SK-N-SH (cell line): ENCODE measurements at regions not wholly inside any gene's neighbourhood (a gene's known extent, or its start where the extent isn't known, plus 50 kb on each side); places are given as distances from the start of the nearest gene placed in this dataset.

Experiments used
- CTCF ChIA-PET: fragments of 300-600, 350-600 bp; formaldehyde crosslinking; extraction: SDS; loops from one replicate; lab custom pipeline; 2021; lab: Yijun Ruan, JAX
- POLR2A ChIA-PET: fragments of 350-600 bp; sonication (Branson Sonifier 250); formaldehyde crosslinking; extraction: SDS; loops from one replicate; lab custom pipeline; 2020; ENCODE audit warnings: antibody characterized with exemption, inconsistent platforms; lab: Yijun Ruan, JAX
- DNase-seq: peaks from one replicate; pipeline ENCODE4 v3.0.0; 2012
- H2AFZ ChIP-seq: fragments of 200-600 bp; sonication (generic); 2 replicates; pipeline ENCODE4 v1.8.1; 2016; ENCODE audit warnings: antibody characterized with exemption, mild to moderate bottlenecking, low read depth
- H3F3A ChIP-seq: fragments of 200-600 bp; sonication (generic); replicated peaks from 2 replicates; pipeline ENCODE3; 2016; ENCODE audit warnings: antibody characterized with exemption, mild to moderate bottlenecking; ENCODE audit not compliant: insufficient read depth
- H3K27ac ChIP-seq, 2 experiments: fragments of 200-500 bp in 1 of 2; fragments of 200-600 bp in 1 of 2; sonication (Bioruptor generic) in 1 of 2; sonication (generic), shearing (Covaris generic) in 1 of 2; 2 replicates each; pipeline versions ENCODE4 v1.5.1 to v1.6.1; 2014 to 2016; ENCODE audit warnings: low read depth in 2 of 2, inconsistent platforms in 1 of 2, low read length in 1 of 2, mild to moderate bottlenecking in 1 of 2, mixed read lengths in 1 of 2
- H3K27me3 ChIP-seq: fragments of 200-600 bp; sonication (generic), shearing (Covaris generic); 2 replicates; pipeline ENCODE4 v1.6.1; 2016; ENCODE audit warnings: mixed run types; ENCODE audit not compliant: insufficient read depth
- H3K36me3 ChIP-seq, 2 experiments: fragments of 200-500 bp in 1 of 2; fragments of 200-600 bp in 1 of 2; sonication (Bioruptor generic) in 1 of 2; sonication (generic) in 1 of 2; replicated peaks in 1 of 2; 2 replicates each; pipeline versions ENCODE3 to v1.5.1; 2014 to 2016; ENCODE audit warnings: low read length in 1 of 2, mild to moderate bottlenecking in 1 of 2; ENCODE audit not compliant: insufficient read depth in 2 of 2, control insufficient read depth in 1 of 2
- H3K4me1 ChIP-seq, 2 experiments: fragments of 200-500 bp in 1 of 2; fragments of 200-600 bp in 1 of 2; sonication (Bioruptor generic) in 1 of 2; sonication (generic), shearing (Covaris generic) in 1 of 2; 2 replicates each; pipeline versions ENCODE4 v1.5.1 to v1.6.1; 2014 to 2016; ENCODE audit warnings: low read depth in 1 of 2, low read length in 1 of 2, mixed run types in 1 of 2; ENCODE audit not compliant: insufficient read depth in 2 of 2, control insufficient read depth in 1 of 2
- H3K4me2 ChIP-seq: fragments of 200-600 bp; sonication (generic), shearing (Covaris generic); 2 replicates; pipeline ENCODE4 v1.6.1; 2017; ENCODE audit warnings: mixed run types
- H3K4me3 ChIP-seq, 2 experiments: fragments of 200-500 bp in 1 of 2; fragments of 200-600 bp in 1 of 2; sonication (Bioruptor generic) in 1 of 2; sonication (generic), shearing (Covaris generic) in 1 of 2; 2 replicates each; pipeline versions ENCODE4 v1.5.1 to v1.8.1; 2014 to 2016; ENCODE audit warnings: low read depth in 2 of 2, inconsistent platforms in 1 of 2, low read length in 1 of 2, mild to moderate bottlenecking in 1 of 2, mixed read lengths in 1 of 2, moderate library complexity in 1 of 2
- H3K79me2 ChIP-seq: fragments of 200-600 bp; sonication (generic); 2 replicates; pipeline ENCODE4 v1.8.1; 2017; ENCODE audit warnings: mild to moderate bottlenecking; ENCODE audit not compliant: insufficient read depth
- H3K9ac ChIP-seq: fragments of 200-600 bp; sonication (generic); 2 replicates; pipeline ENCODE4 v1.6.1; 2017; ENCODE audit warnings: mixed run types
- H3K9me2 ChIP-seq: fragments of 200-600 bp; sonication (generic); 2 replicates; pipeline ENCODE4 v1.6.1; 2017; ENCODE audit warnings: mixed run types
- H3K9me3 ChIP-seq: fragments of 200-600 bp; sonication (generic); 2 replicates; pipeline ENCODE4 v1.6.1; 2017; ENCODE audit warnings: mixed run types, mild to moderate bottlenecking, moderate library complexity
- H4K20me1 ChIP-seq: fragments of 200-600 bp; sonication (generic); 2 replicates; pipeline ENCODE4 v1.6.1; 2017; ENCODE audit warnings: mild to moderate bottlenecking, mixed run types; ENCODE audit not compliant: insufficient read depth
- CHD2 ChIP-seq: fragments of 150-350 bp; IDR thresholded peaks from 2 replicates; pipeline ENCODE4 v1.6.1; 2018; ENCODE audit warnings: low read length; ENCODE audit not compliant: partially characterized antibody
- GATA2 ChIP-seq: sonication (generic); formaldehyde crosslinking; IDR thresholded peaks from 2 replicates; pipeline ENCODE4 v1.5.0; 2020; ENCODE audit warnings: mild to moderate bottlenecking, missing genetic modification reagents
- MEF2A ChIP-seq: IDR thresholded peaks from 2 replicates; pipeline ENCODE4 v1.4.0; 2012; ENCODE audit warnings: low read depth, borderline replicate concordance
- MXI1 ChIP-seq: IDR thresholded peaks from 2 replicates; pipeline ENCODE4 v1.6.1; 2012; ENCODE audit warnings: mild to moderate bottlenecking, low read depth, low read length, improper control_type of control experiment
- NFIC ChIP-seq: IDR thresholded peaks from 2 replicates; pipeline ENCODE4 v1.4.0; 2012; ENCODE audit warnings: borderline replicate concordance
- SIN3A ChIP-seq: IDR thresholded peaks from 2 replicates; pipeline ENCODE4 v1.6.1; 2012; ENCODE audit warnings: low read depth, mild to moderate bottlenecking, low read length, moderate library complexity, borderline replicate concordance
- TEAD4 ChIP-seq: IDR thresholded peaks from 2 replicates; pipeline ENCODE4 v1.4.0; 2012; ENCODE audit warnings: mild to moderate bottlenecking, borderline replicate concordance; ENCODE audit not compliant: insufficient read depth
- WGBS: methylation state at CpG from one replicate; pipeline ENCODE4 v1.1.6; 2017; ENCODE audit warnings: low lambda C conversion rate; 5-methylcytosine and 5-hydroxymethylcytosine counted together
- TF ChIP-seq, protein P1 (sequence below): fragments of 150-350 bp; IDR thresholded peaks from 2 replicates; pipeline ENCODE4 v1.6.1; 2017; ENCODE audit warnings: antibody characterized with exemption, low read length, low read depth, borderline replicate concordance
- TF ChIP-seq, protein P2 (sequence below): IDR thresholded peaks from 2 replicates; pipeline ENCODE4; 2012
- TF ChIP-seq, protein P3 (sequence below): IDR thresholded peaks from 2 replicates; pipeline ENCODE4 v1.4.0; 2012; ENCODE audit warnings: low read depth
- TF ChIP-seq, protein P4 (sequence below): fragments of 150-350 bp; IDR thresholded peaks from 2 replicates; pipeline ENCODE4 v1.6.1; 2016; ENCODE audit warnings: mild to moderate bottlenecking, low read depth, low read length

DNA sequence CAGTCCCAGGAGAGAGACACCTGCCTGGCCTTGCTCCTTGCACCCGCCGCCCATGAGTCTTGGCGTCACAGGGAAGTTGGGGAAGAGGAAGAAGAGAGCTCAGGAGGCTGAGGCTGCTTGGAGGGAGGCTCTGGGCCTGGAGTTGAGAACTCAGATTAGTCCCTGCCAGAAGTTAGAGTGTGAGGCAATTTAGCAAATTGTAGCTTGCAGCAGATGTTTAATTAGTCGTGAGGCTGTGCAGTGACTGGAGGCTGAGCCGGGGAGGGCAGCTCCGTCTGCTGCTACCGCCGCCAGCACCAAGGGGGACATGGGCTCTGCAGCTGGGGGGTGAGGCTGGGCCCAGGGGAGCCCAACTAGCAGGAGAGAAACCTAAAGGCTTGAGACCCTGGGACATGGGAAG lies 738.3 kb upstream of the EEF2KMT start (continued):
- TF ChIP-seq, protein P1, sequence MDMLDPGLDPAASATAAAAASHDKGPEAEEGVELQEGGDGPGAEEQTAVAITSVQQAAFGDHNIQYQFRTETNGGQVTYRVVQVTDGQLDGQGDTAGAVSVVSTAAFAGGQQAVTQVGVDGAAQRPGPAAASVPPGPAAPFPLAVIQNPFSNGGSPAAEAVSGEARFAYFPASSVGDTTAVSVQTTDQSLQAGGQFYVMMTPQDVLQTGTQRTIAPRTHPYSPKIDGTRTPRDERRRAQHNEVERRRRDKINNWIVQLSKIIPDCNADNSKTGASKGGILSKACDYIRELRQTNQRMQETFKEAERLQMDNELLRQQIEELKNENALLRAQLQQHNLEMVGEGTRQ: no peak
- TF ChIP-seq MEF2A: no peak
- TF ChIP-seq GATA2 (CRISPR knock-in tag): no peak
- TF ChIP-seq SIN3A: no peak
- TF ChIP-seq, protein P2, sequence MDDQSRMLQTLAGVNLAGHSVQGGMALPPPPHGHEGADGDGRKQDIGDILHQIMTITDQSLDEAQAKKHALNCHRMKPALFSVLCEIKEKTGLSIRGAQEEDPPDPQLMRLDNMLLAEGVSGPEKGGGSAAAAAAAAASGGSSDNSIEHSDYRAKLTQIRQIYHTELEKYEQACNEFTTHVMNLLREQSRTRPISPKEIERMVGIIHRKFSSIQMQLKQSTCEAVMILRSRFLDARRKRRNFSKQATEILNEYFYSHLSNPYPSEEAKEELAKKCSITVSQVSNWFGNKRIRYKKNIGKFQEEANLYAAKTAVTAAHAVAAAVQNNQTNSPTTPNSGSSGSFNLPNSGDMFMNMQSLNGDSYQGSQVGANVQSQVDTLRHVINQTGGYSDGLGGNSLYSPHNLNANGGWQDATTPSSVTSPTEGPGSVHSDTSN: no peak
- TF ChIP-seq, protein P3, sequence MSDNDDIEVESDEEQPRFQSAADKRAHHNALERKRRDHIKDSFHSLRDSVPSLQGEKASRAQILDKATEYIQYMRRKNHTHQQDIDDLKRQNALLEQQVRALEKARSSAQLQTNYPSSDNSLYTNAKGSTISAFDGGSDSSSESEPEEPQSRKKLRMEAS: no peak

DNA sequence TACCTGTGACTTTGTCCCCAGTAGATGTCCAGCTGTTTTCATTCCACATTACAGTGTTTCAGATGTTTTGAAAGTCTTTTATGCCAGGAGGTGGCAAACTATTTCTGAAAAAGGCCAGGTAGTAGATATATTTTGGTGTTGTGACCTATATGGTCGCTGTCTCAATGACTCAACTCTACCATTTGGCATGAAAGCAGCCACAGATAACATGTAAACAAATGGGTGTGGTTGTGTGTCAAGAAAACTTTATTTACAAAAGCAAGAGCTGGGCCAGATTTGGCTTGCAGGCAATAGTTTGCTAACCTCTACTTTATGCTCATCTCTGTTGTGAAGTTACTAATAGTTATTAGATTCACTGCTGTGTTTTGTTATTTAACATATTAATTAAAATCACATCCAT lies 728.7 kb upstream of the EEF2KMT start:
- no peaks in the 10 kb centered on the region for H3F3A ChIP-seq
- no peaks in the 10 kb centered on the region for H3K36me3 ChIP-seq
- no peak for DNase-seq
- no peaks in the 10 kb centered on the region for H3K4me1 ChIP-seq
- H3K27ac ChIP-seq: no peak overlapping the region
- WGBS: 0% methylated on average over 1 of the region's 1 CpG
- no peak overlapping the region for H2AFZ ChIP-seq
- H3K4me2 ChIP-seq: no peak overlapping the region
- H3K4me3 ChIP-seq: no peak overlapping the region
- no peaks in the 10 kb centered on the region for H3K9me2 ChIP-seq
- ChIA-PET POLR2A (no interaction called here), CTCF (no interaction called here)
- H4K20me1 ChIP-seq: no peaks in the 10 kb centered on the region
- H3K27me3 ChIP-seq: no peaks in the 10 kb centered on the region
- TF ChIP-seq, protein P4, sequence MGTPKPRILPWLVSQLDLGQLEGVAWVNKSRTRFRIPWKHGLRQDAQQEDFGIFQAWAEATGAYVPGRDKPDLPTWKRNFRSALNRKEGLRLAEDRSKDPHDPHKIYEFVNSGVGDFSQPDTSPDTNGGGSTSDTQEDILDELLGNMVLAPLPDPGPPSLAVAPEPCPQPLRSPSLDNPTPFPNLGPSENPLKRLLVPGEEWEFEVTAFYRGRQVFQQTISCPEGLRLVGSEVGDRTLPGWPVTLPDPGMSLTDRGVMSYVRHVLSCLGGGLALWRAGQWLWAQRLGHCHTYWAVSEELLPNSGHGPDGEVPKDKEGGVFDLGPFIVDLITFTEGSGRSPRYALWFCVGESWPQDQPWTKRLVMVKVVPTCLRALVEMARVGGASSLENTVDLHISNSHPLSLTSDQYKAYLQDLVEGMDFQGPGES: no peak
- no peak for TF ChIP-seq MXI1
- TF ChIP-seq, all 33 proteins: peak for 0
- Histone ChIP-seq H3K9me3 (no peaks in the 10 kb centered on the region), H3K79me2 (no peaks in the 10 kb centered on the region), H3K9ac (no peak overlapping the region)

DNA sequence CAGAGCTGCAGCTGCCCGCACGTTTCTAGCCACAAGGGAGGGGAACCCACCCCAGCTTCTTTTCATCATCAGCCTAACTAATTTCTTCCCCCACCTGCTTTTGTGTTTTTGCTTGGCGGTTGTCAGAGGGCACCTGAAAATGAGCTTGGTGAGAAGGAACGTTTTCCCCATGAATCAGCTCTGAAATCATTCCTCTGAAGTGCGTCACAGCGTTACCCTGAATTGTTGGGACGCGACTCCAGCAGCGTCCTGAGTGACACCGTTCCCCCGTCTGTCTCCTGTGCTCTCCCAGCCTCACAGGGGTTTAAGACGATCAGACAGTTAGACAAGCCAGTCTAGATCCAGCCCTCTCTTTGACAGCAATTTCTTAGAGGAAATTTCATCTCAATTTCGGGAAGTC lies 722.9 kb upstream of the EEF2KMT start:
- TF ChIP-seq MEF2A (no peak), TEAD4 (no peak), GATA2 (CRISPR knock-in tag) (no peak), NFIC (no peak), CHD2 (no peak)
- TF ChIP-seq, protein P4: no peak
- TF ChIP-seq, all 33 proteins: peak for 0

More for the DNA sequence above, 722.9 kb upstream of the EEF2KMT start:
- Histone ChIP-seq H3K27ac (no peak overlapping the region), H3K4me2 (no peak overlapping the region), H3K4me1 (no peaks in the 10 kb centered on the region), H2AFZ (no peak overlapping the region), H3K9me2 (no peaks in the 10 kb centered on the region), H3K36me3 (no peaks in the 10 kb centered on the region), H3K79me2 (no peaks in the 10 kb centered on the region), H4K20me1 (no peaks in the 10 kb centered on the region), H3K9me3 (no peaks in the 10 kb centered on the region), H3F3A (no peaks in the 10 kb centered on the region), H3K27me3 (no peaks in the 10 kb centered on the region), H3K9ac (no peak overlapping the region), H3K4me3 (no peak overlapping the region)
- ChIA-PET CTCF (no interaction called here), POLR2A (no interaction called here)
- no peak for DNase-seq
- 52% methylated on average over 11 of the region's 13 CpGs for WGBS
